ENCODE measurements at regions not wholly inside any gene's neighbourhood (a gene's known extent, or its start where the extent isn't known, plus 50 kb on each side); places are given as distances from the start of the nearest gene placed in this dataset.

DNA sequence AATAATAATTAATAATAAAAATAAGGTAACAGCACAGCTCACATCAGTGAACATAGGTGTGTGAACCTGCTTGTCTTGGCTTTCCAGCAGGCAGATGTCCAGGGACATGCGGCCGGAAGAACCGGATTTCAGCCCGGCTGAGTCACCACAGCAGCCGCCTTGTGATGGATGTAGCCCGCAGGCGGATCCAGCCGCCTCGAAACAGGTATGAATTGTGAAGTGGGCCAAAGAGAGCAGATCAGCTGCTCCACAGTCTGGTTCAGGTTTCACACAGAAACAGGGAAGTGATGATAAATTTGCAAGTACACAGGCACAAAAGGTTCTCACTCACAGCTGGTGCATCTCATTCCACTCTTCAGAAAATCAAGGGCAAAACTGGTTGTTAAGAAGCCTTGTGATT lies 55.1 kb downstream of the ID4 start:
- H3K4me3 ChIP-seq (ENCODE audit: insufficient read depth in 1 of 2, low read depth in 1 of 2, low read length in 2 of 2) = no peak overlapping the region
- no peak overlapping the region for H3K9ac ChIP-seq (ENCODE audit: low read length)
- H3K4me2 ChIP-seq (ENCODE audit: low read length, poor library complexity, severe bottlenecking) = no peak overlapping the region
- WGBS = 96% methylated on average over 9 of the region's 9 CpGs
- H4K91ac ChIP-seq (ENCODE audit: low read length) = no peak overlapping the region
- H2AFZ ChIP-seq (ENCODE audit: low read depth, low read length) = no peak overlapping the region
- H2BK12ac ChIP-seq (ENCODE audit: low read length in 2 of 2) = no peak overlapping the region
- no peak overlapping the region for H2BK5ac ChIP-seq (ENCODE audit: low read depth, low read length, poor library complexity, severe bottlenecking)
- no peaks in the 10 kb centered on the region for H3K27me3 ChIP-seq (ENCODE audit: control insufficient read depth in 1 of 2, insufficient read depth in 1 of 2, low read length in 2 of 2)
- H3K36me3 ChIP-seq (ENCODE audit: control insufficient read depth in 1 of 2, insufficient read depth in 2 of 2, low read depth in 1 of 2, low read length in 2 of 2) = no peaks in the 10 kb centered on the region
- H4K8ac ChIP-seq (ENCODE audit: low read length) = no peak overlapping the region
- H3K18ac ChIP-seq (ENCODE audit: low read depth in 1 of 2, low read length in 2 of 2) = no peak overlapping the region
- H2AK5ac ChIP-seq (ENCODE audit: low read length, severe bottlenecking) = no peak overlapping the region
- H3K14ac ChIP-seq (ENCODE audit: low read length in 2 of 2) = no peak overlapping the region
- no peak overlapping the region for H2BK120ac ChIP-seq (ENCODE audit: low read depth, low read length)
- H3K79me1 ChIP-seq (replicated peaks; ENCODE audit: low read length, poor library complexity, severe bottlenecking) = no peaks in the 10 kb centered on the region
- no peak overlapping the region for H2BK15ac ChIP-seq (ENCODE audit: low read depth, poor library complexity, severe bottlenecking)
- H3K23ac ChIP-seq (ENCODE audit: low read length in 2 of 2) = no peak overlapping the region
- H3K27ac ChIP-seq (ENCODE audit: low read length, poor library complexity, severe bottlenecking) = no peak overlapping the region
- no peak for DNase-seq
- H3K4ac ChIP-seq (ENCODE audit: low read depth in 1 of 2, low read length in 2 of 2) = no peak overlapping the region
- peaks cover 4% of the 10 kb centered on the region for H3K9me3 ChIP-seq (ENCODE audit: control insufficient read depth, low read length)
- no peaks in the 10 kb centered on the region for H3K4me1 ChIP-seq (ENCODE audit: control insufficient read depth, insufficient read depth, low read depth, low read length)

DNA sequence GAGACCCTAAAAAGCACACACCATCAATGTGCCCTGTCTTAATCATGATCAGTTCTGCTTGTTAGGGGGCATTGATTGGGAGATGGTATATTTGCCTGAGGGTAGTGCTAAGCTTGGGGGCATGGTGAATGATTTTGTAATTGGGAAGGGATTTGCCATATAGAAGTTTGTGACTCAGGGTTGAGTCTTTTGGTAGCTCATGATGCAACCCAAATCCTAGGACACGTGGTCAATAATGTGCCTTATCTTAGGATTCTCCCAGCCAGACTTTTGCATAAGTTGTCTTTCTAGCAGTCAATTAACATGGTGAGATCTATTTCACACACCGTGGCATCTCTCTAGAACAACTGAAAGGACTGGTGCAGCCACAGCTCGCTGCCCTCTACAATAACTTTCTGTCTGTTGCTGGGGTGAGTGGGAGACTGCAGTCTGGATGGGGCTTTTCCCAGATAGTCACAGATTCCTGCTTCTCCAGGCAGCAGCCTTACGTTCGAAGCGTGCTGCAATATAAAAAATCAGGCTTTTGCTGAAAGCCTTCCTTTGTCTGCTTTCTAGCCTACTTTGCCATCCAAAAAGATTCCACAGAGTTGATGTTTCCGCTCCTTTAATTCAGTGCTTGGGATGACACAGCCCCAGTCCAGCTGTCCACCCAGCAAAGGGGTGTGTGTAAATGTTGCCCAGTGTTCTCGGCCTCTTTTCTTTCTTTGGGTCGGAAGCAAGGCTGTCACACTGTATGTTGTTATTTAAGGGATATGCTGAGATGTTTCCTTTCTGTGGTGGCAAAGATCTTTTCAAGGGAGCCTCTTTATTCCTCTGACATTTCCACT lies 58.9 kb downstream of the ID4 start:
- H3K27me3 ChIP-seq (ENCODE audit: control insufficient read depth in 1 of 2, insufficient read depth in 1 of 2, low read length in 2 of 2) = no peaks in the 10 kb centered on the region
- H3K4me3 ChIP-seq (ENCODE audit: insufficient read depth in 1 of 2, low read depth in 1 of 2, low read length in 2 of 2) = no peak overlapping the region
- H3K36me3 ChIP-seq (ENCODE audit: control insufficient read depth in 1 of 2, insufficient read depth in 2 of 2, low read depth in 1 of 2, low read length in 2 of 2) = no peaks in the 10 kb centered on the region
- no peaks in the 10 kb centered on the region for H3K4me1 ChIP-seq (ENCODE audit: control insufficient read depth, insufficient read depth, low read depth, low read length)
- no peak overlapping the region for H3K27ac ChIP-seq (ENCODE audit: low read length, poor library complexity, severe bottlenecking)
- no peak overlapping the region for H3K9ac ChIP-seq (ENCODE audit: low read length)
- DNase-seq = no peak
- H3K79me1 ChIP-seq (replicated peaks; ENCODE audit: low read length, poor library complexity, severe bottlenecking) = no peaks in the 10 kb centered on the region
- no peak overlapping the region for H4K91ac ChIP-seq (ENCODE audit: low read length)
- no peak overlapping the region for H2BK5ac ChIP-seq (ENCODE audit: low read depth, low read length, poor library complexity, severe bottlenecking)
- H3K4me2 ChIP-seq (ENCODE audit: low read length, poor library complexity, severe bottlenecking) = no peak overlapping the region
- no peak overlapping the region for H3K4ac ChIP-seq (ENCODE audit: low read depth in 1 of 2, low read length in 2 of 2)
- H3K23ac ChIP-seq (ENCODE audit: low read length in 2 of 2) = no peak overlapping the region
- H4K8ac ChIP-seq (ENCODE audit: low read length) = no peak overlapping the region
- H2AK5ac ChIP-seq (ENCODE audit: low read length, severe bottlenecking) = no peak overlapping the region
- H2BK12ac ChIP-seq (ENCODE audit: low read length in 2 of 2) = no peak overlapping the region
- 81% methylated on average over 8 of the region's 9 CpGs for WGBS
- no peak overlapping the region for H2AFZ ChIP-seq (ENCODE audit: low read depth, low read length)
- H3K9me3 ChIP-seq (ENCODE audit: control insufficient read depth, low read length) = peaks cover 4% of the 10 kb centered on the region
- H3K14ac ChIP-seq (ENCODE audit: low read length in 2 of 2) = no peak overlapping the region
- no peak overlapping the region for H2BK15ac ChIP-seq (ENCODE audit: low read depth, poor library complexity, severe bottlenecking)
- H3K18ac ChIP-seq (ENCODE audit: low read depth in 1 of 2, low read length in 2 of 2) = no peak overlapping the region
- H2BK120ac ChIP-seq (ENCODE audit: low read depth, low read length) = no peak overlapping the region

DNA sequence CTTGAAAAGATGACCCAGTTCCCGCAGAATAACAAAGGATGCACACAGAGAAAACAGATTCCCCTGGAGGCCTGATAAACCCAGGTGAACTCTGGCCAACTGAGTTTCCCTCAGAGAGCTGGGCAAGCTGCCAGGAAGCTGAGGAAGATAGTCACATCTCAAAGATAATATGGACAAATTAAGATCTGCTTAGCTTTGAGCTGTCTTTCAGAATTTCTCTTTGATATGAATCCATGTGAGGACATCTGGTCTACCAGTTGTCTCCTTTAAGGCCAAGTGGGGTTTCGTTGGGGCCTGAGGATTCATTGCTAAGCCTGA lies 59.5 kb downstream of the ID4 start:
- peaks cover 4% of the 10 kb centered on the region for H3K9me3 ChIP-seq (ENCODE audit: control insufficient read depth, low read length)
- H3K23ac ChIP-seq (ENCODE audit: low read length in 2 of 2) = no peak overlapping the region
- no peak overlapping the region for H2AK5ac ChIP-seq (ENCODE audit: low read length, severe bottlenecking)
- no peak overlapping the region for H3K4me2 ChIP-seq (ENCODE audit: low read length, poor library complexity, severe bottlenecking)
- DNase-seq = no peak
- H4K8ac ChIP-seq (ENCODE audit: low read length) = no peak overlapping the region
- no peak overlapping the region for H2BK120ac ChIP-seq (ENCODE audit: low read depth, low read length)
- no peaks in the 10 kb centered on the region for H3K4me1 ChIP-seq (ENCODE audit: control insufficient read depth, insufficient read depth, low read depth, low read length)
- H3K14ac ChIP-seq (ENCODE audit: low read length in 2 of 2) = no peak overlapping the region
- H4K91ac ChIP-seq (ENCODE audit: low read length) = no peak overlapping the region
- no peak overlapping the region for H2AFZ ChIP-seq (ENCODE audit: low read depth, low read length)
- H3K36me3 ChIP-seq (ENCODE audit: control insufficient read depth in 1 of 2, insufficient read depth in 2 of 2, low read depth in 1 of 2, low read length in 2 of 2) = no peaks in the 10 kb centered on the region
- no peak overlapping the region for H2BK15ac ChIP-seq (ENCODE audit: low read depth, poor library complexity, severe bottlenecking)
- H3K79me1 ChIP-seq (replicated peaks; ENCODE audit: low read length, poor library complexity, severe bottlenecking) = no peaks in the 10 kb centered on the region
- no peak overlapping the region for H3K4ac ChIP-seq (ENCODE audit: low read depth in 1 of 2, low read length in 2 of 2)
- H3K18ac ChIP-seq (ENCODE audit: low read depth in 1 of 2, low read length in 2 of 2) = no peak overlapping the region
- H3K9ac ChIP-seq (ENCODE audit: low read length) = no peak overlapping the region
- WGBS = 61% methylated on average over 2 of the region's 2 CpGs
- H2BK12ac ChIP-seq (ENCODE audit: low read length in 2 of 2) = no peak overlapping the region
- H3K4me3 ChIP-seq (ENCODE audit: insufficient read depth in 1 of 2, low read depth in 1 of 2, low read length in 2 of 2) = no peak overlapping the region
- no peak overlapping the region for H3K27ac ChIP-seq (ENCODE audit: low read length, poor library complexity, severe bottlenecking)
- no peaks in the 10 kb centered on the region for H3K27me3 ChIP-seq (ENCODE audit: control insufficient read depth in 1 of 2, insufficient read depth in 1 of 2, low read length in 2 of 2)
- H2BK5ac ChIP-seq (ENCODE audit: low read depth, low read length, poor library complexity, severe bottlenecking) = no peak overlapping the region

DNA sequence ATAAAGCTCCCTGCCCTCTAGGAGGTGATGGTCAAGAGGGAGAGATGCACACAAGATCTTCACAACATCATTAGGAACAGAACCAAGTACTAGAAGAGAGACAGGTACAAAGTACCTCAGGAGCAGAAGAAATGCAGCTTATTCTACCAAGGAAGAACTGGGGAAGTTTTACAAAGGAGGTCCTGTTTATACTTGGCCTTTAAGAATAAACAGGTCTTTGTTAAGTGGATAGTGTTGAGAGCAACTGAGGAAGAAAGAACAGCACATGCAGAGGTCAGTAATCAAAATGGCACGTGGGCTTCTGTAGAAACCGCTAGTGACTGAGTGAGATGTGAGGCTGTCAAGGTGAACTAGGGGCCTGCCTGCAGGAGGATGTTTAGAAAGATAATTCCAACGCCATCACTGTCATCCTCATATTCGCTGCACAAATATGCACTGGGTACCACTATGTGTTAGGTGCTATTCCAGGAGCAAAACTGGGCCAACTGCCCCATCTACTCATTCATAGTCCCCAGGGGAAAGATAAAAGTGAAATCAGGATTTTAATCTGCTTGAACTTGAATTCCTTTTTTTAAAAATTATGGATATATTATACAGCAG lies 61.1 kb downstream of the ID4 start:
- Histone ChIP-seq H2BK15ac (ENCODE audit: low read depth, poor library complexity, severe bottlenecking) (no peak overlapping the region), H3K4me3 (ENCODE audit: insufficient read depth in 1 of 2, low read depth in 1 of 2, low read length in 2 of 2) (no peak overlapping the region), H2AK5ac (ENCODE audit: low read length, severe bottlenecking) (no peak overlapping the region), H3K9ac (ENCODE audit: low read length) (no peak overlapping the region), H3K27me3 (ENCODE audit: control insufficient read depth in 1 of 2, insufficient read depth in 1 of 2, low read length in 2 of 2) (no peaks in the 10 kb centered on the region), H2BK5ac (ENCODE audit: low read depth, low read length, poor library complexity, severe bottlenecking) (no peak overlapping the region), H3K4me1 (ENCODE audit: control insufficient read depth, insufficient read depth, low read depth, low read length) (no peaks in the 10 kb centered on the region), H3K4me2 (ENCODE audit: low read length, poor library complexity, severe bottlenecking) (no peak overlapping the region), H3K18ac (ENCODE audit: low read depth in 1 of 2, low read length in 2 of 2) (no peak overlapping the region), H2AFZ (ENCODE audit: low read depth, low read length) (no peak overlapping the region), H3K23ac (ENCODE audit: low read length in 2 of 2) (no peak overlapping the region), H2BK12ac (ENCODE audit: low read length in 2 of 2) (no peak overlapping the region), H2BK120ac (ENCODE audit: low read depth, low read length) (no peak overlapping the region), H4K8ac (ENCODE audit: low read length) (no peak overlapping the region), H3K27ac (ENCODE audit: low read length, poor library complexity, severe bottlenecking) (no peak overlapping the region), H3K4ac (ENCODE audit: low read depth in 1 of 2, low read length in 2 of 2) (no peak overlapping the region), H4K91ac (ENCODE audit: low read length) (no peak overlapping the region), H3K9me3 (ENCODE audit: control insufficient read depth, low read length) (peaks cover 4% of the 10 kb centered on the region), H3K79me1 (replicated peaks; ENCODE audit: low read length, poor library complexity, severe bottlenecking) (no peaks in the 10 kb centered on the region), H3K36me3 (ENCODE audit: control insufficient read depth in 1 of 2, insufficient read depth in 2 of 2, low read depth in 1 of 2, low read length in 2 of 2) (no peaks in the 10 kb centered on the region), H3K14ac (ENCODE audit: low read length in 2 of 2) (no peak overlapping the region)
- 63% methylated on average over 4 of the region's 4 CpGs for WGBS
- no peak for DNase-seq
